HG03457 (cell line): ENCODE measurements at regions not wholly inside any gene's neighbourhood (a gene's known extent, or its start where the extent isn't known, plus 50 kb on each side); places are given as distances from the start of the nearest gene placed in this dataset.
"Not testable (repeated sequence)": the region's sequence is repeated elsewhere in the genome, so short reads cannot be mapped to it uniquely, and the experiment has no call there.

ENCODE experiments used
- ATAC-seq: cut with Tn5 transposase; IDR thresholded peaks from one replicate; pipeline ENCODE4 v1.9.1; 2021; ENCODE audit warnings: moderate number of reproducible peaks; ENCODE audit not compliant: unreplicated experiment

DNA sequence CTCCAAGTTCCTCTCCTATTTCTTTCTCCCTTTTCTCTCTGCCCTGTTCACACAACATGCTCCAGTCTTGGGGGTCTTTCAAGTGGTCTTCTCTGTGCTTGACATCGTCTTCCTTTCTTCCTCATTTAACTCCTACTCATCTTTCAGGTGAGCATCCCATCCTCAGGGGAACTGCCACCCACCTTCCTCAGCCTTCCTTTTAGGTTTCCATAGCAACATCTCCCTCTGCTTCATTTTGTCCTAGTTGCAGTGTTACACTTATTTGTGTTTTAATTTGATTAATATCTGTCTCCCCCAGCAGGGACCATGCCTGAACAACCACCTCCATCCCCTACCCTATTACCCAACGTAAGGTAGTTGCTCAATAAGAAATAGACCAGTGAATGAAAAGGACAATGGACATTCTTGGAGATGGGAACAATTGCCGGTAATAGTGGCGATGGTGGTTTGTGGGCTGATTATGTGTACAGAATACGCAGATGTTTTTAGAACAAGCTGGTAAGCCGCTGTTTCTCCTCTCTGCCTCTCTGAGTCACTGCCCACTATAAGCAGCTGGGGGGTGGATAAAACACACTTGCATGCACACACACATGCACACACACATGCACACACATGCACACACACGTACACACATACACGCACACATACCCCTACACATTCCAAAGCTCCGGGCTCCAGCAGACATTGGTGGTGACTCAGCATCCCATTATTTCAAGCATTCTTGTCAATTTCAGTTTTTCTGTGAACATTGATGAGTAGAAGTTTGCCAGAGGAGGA lies 251.6 kb downstream of the GATA3 start:
- ATAC-seq: no peak

DNA sequence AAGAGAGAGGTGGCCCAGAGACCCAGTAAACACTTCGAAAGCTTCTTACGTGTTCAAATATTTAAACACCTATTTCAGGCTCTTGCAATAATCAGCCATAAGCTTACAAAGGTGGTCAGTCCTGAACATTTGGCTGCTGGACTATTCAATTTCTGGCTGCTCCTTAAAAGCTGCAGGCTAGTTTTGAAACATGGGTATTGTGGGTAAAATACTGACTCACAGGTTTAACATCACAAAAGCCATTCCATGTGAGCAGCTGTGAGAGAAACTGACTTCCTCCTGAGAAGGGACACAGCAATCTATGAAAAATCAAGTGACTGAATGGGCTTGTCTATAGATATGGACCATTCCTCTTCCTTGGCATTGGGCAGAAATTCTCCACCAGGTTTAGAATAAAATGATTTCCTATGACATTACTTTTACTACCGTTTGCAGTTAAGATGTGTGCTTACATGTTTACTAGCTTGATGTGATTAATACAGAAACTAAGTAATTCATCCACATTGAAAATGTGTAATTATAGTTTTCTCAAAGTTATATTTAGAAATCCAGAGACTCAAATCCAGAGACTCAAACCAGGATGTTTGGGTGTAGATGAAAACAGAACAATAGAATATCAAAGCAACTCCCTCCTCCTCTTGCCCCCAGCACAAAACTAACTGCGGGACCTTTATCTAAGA lies 252.3 kb downstream of the GATA3 start:
- ATAC-seq: no peak

DNA sequence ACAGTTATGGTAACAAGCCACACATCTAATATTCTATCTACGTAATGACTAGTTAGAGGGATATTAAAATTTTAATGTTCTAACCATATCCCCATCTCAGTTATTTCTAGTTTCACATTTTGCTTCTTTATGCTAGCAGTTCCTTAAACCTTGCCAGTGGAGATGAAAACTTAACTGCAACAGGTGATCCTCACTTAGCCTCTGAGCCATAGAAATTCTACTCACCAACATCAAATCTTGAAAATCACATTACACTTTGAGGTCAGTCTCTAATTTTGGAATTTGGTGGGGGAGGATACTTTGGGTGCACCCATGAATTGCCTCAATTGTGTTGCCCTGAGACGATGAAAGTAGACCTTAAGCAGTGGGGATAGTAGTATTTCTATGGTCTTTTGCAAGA lies 256.4 kb downstream of the GATA3 start:
- no peak for ATAC-seq

DNA sequence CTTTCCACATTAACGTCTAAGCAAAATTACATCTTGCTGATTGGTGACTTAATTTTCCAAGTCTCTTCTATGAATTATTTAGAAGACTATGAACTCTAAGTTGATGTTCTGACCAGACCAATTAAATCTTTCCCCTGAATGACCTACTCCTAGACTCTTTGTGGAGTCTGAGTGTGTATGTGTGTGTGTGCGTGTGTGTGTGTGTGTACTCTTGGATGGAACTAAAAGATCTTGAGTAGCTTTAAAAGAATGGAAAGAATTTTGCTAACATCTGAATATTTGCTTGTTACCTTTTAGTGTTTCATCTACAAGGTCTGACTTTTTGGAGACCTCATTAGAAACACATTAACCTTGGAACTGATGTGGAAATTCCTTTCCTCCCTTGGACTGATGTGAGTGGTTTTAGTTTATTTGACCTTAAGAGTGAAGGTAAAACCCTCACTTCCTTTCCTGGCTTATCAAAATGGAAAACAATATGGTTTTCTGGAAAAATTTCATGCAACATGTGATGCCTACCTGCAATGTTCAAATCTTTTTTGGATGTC lies 257.1 kb downstream of the GATA3 start:
- no peak for ATAC-seq

DNA sequence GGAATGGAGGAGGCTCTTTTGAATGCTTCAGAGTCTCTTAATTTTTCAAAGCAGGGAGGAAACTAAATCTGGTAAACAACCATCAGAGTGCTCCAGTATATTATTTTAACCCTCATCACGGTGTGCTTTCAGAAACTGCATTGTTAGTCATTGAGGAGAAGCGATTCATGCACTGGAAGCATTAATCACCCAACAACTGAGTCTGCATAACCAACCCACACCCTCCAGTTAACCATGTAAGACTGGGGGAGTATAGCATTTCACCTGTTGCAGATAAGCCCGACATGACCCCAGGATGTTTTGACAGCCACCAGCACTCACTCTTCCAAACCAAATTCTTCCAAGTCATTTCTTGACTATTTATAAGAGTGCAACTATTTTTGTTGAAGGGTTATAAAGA lies 257.6 kb downstream of the GATA3 start:
- no peak for ATAC-seq

DNA sequence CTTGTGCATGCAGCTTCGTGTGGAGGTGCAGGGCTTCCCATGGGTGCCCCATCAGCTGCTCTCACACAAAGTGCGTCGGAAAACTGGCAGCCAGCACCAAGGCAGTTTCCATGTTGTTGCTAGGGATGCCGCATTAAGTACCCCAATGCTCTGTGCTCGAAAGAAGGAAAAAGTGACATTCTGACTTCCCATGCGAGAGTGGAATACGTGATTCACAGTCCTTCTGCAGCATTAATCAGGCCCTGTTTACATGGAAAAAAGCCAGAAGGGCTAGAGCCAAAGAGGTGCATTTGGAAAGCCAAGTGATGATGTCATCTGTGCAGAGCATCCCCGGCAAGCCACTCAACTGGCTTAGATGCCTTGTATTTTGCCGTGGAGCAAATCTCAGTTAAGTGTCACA lies 258.3 kb downstream of the GATA3 start:
- ATAC-seq: no peak

DNA sequence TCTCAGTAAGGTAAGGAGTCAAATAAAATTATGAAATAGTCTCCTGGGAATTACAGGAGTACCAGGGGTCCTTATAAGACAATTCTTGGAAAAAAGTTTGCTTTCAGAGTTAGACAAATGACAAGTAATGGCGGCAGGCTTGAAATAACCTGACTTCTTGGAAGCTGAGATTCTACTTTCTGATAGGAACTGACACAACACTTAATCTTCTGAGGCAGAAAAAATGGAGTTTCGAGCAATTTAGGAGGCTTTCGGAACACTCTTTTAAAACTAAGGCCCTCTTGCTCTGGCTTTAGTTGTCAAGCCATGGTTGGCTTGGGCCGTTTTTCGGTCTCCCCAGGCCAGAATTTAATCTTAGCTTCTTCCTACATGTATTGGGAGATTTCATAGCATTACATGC lies 260.0 kb downstream of the GATA3 start:
- ATAC-seq: no peak

DNA sequence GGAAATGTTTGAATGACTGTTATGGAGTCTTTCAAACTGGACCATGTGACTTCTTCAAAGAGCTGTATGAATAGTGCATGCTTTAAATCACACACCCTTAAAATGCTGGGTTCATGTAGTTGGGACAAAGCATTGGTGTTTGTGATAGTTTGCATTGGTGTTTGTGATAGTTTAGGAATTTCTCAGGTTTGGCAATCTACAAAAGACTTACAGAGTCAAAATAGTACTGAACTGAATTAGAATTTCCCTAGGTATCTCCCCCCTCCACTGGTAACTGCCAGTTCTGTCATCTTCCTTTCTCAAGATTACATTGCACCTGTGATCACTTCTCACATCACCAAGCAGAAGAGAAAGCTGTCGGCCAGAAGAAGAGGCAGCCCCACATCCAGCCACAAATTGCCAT lies 261.1 kb downstream of the GATA3 start:
- no peak for ATAC-seq

DNA sequence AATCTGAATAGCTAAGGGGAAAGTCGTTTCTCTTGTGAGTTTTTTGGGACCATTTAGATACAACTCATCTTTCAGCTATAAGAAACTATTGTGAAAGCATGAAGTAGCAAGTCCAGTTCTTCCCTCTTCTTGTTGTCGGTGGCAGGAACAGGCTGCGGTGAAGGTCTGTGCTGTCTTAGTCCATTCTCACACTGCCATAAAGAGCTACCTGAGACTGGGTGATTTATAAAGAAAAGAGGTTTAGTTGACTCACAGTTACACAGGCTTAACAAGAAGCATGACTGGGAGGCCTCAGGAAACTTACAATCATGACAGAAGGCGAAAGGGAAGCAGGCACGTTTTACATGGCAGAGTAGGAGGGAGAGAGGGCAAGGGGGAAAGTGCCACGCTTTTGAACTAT lies 261.8 kb downstream of the GATA3 start:
- no peak for ATAC-seq

DNA sequence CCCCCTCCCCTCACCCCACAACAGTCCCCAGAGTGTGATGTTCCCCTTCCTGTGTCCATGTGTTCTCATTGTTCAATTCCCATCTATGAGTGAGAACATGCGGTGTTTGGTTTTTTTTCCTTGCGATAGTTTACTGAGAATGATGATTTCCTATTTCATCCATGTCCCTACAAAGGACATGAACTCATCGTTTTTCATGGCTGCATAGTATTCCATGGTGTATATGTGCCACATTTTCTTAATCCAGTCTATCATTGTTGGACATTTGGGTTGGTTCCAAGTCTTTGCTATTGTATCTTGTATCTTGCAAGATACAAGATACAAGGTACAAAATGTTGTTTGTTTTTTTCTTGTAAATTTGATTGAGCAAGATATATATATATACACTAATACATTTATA lies 263.9 kb downstream of the GATA3 start:
- ATAC-seq: not testable (repeated sequence)

DNA sequence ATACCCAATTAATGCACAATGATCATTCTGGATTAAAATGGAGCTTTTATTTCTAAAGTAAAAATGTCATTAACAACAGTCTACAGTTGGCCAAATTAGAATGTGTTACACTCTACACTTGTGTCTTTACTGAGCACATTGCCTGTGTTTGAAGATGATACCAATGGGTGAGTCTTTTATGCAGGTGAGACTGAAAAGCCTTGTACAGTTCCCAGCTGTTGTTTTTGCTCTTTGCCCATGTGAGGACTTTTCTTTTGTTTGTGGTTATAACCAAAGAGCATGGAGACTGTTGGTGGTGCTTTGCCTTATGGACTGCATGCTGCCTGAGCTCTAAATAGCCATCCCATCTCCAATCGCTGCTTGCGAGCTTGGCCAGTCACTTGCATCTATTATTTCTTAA lies 264.5 kb downstream of the GATA3 start:
- no peak for ATAC-seq

DNA sequence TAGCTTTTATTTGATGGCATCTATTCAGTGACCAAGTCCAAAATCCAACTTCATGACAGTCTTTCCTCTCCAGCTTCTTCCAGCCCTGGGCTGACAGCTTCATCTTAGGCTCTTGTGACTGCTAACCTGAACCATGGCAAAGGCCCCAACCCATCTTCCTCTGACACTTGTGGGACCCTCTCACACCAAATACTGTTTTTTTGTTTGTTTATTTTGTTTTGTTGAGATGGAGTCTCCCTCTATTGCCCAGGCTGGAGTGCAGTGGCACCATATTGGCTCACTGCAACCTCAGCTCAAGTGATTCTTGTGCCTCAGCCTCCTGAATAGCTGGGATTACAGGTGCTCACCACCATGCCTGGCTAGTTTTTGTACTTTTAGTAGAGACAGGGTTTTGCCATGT lies 265.2 kb downstream of the GATA3 start:
- no peak for ATAC-seq

DNA sequence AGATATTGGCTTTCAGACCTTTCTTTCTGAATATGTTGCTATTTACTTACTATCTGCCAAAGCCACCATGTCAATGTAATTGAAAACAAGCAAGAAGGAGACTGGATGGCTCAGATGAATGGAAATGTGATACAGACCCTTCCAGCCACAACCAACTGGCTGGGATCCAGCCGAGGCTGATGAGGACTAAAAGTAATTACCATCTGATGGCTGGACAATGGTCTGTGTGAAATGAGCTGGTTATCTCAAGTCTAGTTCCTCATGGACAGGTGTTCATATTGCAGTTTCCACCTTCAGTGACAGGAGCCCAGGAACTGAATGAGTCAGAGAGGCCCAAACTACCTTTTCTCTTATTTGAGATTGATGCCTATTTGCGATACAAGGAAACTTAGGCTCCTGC lies 267.5 kb downstream of the GATA3 start:
- no peak for ATAC-seq

DNA sequence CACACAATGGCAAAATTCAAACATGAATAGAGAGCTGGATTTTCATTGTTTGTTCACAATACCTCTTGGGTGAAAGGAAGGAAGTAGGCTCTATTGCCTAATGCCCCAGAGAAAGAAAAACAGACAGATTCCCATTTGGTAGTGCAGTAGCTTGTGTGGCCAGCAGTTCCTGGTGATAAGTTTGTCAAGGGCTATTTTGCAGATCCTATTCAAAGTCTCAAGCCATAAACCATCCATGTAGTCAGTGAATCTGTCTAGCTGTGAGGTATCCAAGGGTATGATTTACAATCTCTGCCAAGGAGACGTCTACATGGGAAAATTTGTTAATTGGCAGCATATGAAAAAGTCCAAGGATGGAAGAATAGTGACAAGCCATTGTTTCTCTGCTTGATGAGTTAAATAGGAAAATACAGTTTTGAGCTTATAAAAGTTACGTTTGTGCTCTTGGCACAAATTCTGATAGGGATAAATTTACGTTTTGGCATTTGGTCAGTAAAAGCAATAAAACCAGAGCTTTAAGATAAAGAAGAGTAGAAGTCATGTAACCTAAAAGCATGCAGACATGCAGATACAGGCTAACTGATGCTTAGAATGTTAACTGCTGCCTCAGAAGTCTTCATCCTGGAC lies 269.1 kb downstream of the GATA3 start:
- ATAC-seq: no peak

DNA sequence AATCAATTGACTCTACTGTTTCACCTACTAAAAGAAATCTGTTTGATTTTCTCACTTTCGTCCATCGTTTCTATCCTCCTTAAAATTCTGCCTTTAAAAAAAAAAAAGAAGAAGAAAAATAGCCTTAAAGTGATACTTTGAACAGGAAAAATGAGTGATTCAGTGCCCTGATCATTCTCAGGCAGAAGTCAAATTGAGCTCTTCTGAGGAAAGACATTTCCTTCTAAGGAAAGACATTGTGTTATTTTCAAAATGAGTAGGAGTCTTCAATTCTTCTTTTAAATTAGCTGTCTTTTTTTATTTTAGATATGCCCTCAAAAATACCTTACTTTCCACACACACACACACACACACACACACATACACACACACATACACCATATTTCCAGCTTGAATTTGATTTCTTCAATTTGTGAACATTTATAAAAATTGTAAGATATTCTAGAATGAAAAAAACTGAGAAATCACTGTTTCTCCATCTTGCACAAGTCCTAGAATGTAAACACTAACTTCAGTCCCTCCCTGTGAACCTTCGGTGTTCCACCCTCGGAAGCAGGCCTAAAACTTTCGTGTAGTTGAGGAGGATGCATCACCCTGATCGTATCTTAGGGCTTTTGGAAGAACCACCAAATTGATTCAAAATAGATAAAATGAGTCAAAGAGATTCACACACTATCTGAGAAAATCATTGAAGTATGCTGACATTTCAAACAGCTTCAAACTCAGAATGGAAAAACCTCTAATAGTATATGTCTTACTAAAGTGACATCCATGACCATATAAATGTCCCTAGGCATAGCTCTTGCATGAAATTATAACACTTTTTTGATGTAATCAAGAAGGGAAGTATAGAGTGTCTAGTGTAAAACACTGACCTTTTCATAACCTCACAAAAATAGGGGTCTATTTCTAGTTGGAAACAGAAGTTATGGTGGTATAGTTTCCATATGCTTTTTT lies 270.8 kb downstream of the GATA3 start:
- no peak for ATAC-seq

DNA sequence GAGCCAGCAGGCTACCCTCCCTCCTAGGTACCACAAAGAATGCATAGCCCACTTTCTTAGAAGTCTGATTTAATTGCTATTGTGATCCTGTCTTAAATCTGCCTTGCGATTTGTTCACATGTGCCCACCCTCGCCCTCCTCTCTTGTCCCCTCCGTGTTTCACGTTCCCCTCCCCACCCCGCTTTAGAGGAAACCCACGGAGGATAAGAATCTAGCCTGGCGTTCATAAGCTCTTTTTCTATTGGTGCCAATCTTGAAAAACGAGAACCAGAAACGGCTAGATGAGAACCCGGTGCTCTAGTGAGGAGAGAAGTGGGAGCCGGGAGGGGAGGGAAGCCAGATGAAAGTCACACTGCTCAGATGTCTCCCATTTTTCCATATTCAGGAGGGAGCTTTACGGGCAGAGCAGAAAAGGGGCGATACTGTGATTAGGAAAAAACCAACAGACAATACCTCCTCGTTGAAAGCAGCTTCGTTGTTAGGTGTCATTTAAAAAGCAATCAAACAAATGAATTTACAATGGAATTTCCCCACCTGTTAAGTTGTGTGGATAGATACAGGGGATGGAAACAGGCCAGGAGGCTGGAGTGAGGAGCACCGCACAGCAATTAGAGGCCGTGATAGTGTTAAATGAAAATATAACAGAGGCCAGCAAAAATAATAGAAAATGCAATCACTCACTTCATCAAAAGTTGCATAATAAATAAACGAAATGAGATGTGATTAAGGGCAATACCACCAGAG lies 272.1 kb downstream of the GATA3 start:
- no peak for ATAC-seq

DNA sequence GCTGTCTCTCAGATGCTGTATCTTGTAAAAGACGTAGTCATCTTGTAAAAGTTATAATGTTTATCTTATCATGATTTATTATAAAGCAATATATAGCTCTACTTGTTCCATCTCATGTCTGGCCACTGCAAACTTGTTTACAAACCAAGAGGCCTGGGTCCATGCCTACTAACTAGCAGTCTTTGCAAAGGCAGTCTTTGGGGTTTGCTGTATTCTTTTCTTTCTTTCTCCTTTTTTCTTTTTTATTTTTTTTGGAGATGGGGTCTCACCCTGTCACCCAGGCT lies 272.6 kb downstream of the GATA3 start:
- no peak for ATAC-seq

DNA sequence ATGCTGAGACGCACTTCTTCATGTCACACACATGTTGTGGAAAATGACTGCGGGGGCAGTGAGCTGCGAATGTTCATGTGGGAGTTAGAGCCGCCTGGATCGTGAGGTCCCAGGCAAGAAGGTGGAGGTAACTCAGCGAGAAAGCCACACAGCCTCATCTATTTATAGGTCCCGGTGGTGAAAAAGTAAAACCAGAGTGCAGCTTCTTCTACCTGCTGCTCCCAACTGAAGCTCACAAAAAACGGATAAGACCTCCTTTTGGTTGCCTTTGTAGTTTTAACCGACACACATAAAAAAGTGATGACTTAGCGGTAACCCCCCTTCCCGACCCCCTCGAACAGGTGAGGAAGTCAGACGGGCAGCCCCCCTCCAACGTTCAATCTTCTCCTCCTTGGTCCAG lies 276.9 kb downstream of the GATA3 start:
- no peak for ATAC-seq

DNA sequence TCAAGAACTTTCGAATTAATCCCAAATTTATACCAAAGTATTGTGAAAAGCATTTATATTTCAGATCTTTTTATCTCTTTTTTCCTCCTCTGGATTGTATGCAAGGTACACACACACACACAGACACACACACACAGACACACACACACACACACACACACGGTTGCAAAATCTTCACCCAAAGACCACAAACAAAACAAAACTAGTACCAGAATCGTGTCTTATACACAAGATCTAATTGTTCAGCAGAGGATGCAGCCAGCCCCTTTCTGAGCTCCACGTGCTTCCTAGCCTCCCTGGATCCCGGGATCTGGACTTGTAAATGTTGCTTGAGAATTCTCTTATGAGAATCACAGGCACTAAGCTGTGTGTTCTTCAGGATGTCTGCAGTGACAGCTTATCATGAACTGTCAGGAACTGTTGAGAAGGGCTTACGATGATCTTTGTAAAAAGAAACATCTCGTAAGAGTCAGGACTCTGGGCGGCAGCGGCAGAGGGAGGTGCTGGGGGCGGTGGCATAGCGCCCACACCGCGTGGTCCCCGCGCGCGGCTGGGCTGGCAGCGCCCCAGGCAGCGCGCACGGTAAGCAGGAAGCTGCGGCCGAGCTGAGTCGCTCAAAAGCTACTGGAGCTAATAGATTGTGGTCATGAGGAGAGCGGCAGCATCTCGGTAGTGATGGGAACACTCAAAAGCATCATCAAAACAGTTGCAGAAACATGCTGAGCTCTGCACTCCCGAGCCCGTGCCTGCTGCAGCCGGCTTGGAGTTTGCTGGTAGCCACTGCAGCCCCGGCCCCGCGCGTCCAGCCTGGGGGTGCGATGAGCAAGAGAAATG lies 277.6 kb downstream of the GATA3 start:
- peak; percentile 97 for ATAC-seq

DNA sequence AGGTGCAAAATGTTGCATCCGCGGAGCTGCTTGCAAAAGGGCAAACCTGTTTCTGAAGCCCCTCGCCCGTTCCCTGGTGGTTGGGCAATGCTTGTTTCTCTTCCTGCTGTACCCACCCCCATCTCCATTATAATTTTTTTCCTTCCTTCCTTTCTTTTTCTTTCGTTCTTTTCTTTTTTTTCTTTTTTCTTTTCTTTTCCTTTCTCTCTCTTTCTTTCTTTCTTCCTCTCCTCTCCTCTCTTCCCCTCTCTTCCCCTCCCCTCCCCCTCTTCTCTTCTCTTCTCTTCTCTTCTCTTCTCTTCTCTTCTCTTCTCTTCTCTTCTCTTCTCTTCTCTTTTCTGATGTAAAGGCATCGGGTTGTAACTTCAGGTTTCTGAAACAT lies 278.2 kb downstream of the GATA3 start:
- no peak for ATAC-seq
